Testis (tissue), 2 donors: ENCODE measurements at regions not wholly inside any gene's neighbourhood (a gene's known extent, or its start where the extent isn't known, plus 50 kb on each side); places are given as distances from the start of the nearest gene placed in this dataset.

ENCODE experiments used
- DNase-seq: peaks from one replicate; pipeline ENCODE4 v3.0.0-alpha.2; 2019
- H3K27ac ChIP-seq, 2 donors: fragments of 200-600 bp; sonication (generic); one replicate each; pipeline ENCODE4 v1.5.1; 2019
- H3K27me3 ChIP-seq: fragments of 200-600 bp; sonication (generic); one replicate; pipeline ENCODE4 v1.5.1; 2019
- H3K36me3 ChIP-seq: fragments of 200-600 bp; sonication (generic); one replicate; pipeline ENCODE4 v1.5.1; 2017; ENCODE audit warnings: low read depth; ENCODE audit errors: missing control alignments
- H3K4me1 ChIP-seq: fragments of 200-600 bp; sonication (generic); one replicate; pipeline ENCODE4 v1.5.1; 2019
- H3K4me3 ChIP-seq, 2 donors: fragments of 200-600 bp; sonication (generic); one replicate each; pipeline ENCODE4 v1.5.1; 2017 to 2019
- H3K9me3 ChIP-seq: fragments of 200-600 bp; sonication (generic); one replicate; pipeline ENCODE4 v1.5.1; 2017
- POLR2A ChIP-seq: fragments of 450-650 bp; IDR thresholded peaks from one replicate; pipeline ENCODE4 v1.6.1; 2017; ENCODE audit warnings: antibody characterized with exemption, mild to moderate bottlenecking, moderate library complexity
- WGBS, 2 donors: methylation state at CpG; one replicate each; pipeline ENCODE4 v1.1.5; 2018; 5-methylcytosine and 5-hydroxymethylcytosine counted together
- intact Hi-C: fragments of 100-400 bp; cut with DNase I; formaldehyde crosslinking; loops from one replicate; pipeline ENCODE4 v1.15.1; 2023; ENCODE audit warnings: low total_unique reads
- TF ChIP-seq, protein P1 (sequence below), 3 experiments: fragments of 450-650 bp in 2 of 3; fragments of 200-600 bp in 1 of 3; sonication (generic) in 1 of 3; IDR thresholded peaks; one replicate each; pipeline ENCODE4 v1.5.1; 2016 to 2019; ENCODE audit warnings: antibody characterized with exemption in 3 of 3, mild to moderate bottlenecking in 2 of 3, moderate library complexity in 1 of 3

DNA sequence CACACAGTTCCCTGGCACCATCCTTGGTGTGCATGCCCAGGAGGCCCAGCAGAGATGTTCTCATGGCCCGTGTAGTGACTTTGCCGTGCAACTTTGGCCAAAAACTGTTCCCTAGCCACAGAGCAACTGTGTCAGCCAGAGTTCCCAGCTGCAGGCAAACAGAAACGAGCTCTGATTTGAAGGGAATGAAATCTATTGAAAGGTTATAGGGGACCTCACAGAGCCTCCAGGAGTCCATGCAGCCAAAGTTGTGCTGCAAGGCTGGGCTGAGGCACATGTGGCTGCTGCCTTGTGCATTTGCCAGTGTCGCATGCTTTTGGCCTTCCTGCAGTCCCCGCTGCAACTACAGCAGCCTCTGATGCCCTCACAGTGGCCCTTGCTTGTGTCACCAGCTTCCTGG is 70.5 kb downstream of the PLXNA1 start:
- H3K27me3 ChIP-seq, result no peaks in the 10 kb centered on the region
- 79 to 81% methylated on average over 5 of the region's 5 CpGs for whole genome bisulfite sequencing, 2 donors
- intact Hi-C loops, result no loop called here
- no peaks in the 10 kb centered on the region for H3K9me3 ChIP-seq
- DNase-seq, result no peak
- no peak for TF ChIP-seq POLR2A
- TF ChIP-seq, protein P1, sequence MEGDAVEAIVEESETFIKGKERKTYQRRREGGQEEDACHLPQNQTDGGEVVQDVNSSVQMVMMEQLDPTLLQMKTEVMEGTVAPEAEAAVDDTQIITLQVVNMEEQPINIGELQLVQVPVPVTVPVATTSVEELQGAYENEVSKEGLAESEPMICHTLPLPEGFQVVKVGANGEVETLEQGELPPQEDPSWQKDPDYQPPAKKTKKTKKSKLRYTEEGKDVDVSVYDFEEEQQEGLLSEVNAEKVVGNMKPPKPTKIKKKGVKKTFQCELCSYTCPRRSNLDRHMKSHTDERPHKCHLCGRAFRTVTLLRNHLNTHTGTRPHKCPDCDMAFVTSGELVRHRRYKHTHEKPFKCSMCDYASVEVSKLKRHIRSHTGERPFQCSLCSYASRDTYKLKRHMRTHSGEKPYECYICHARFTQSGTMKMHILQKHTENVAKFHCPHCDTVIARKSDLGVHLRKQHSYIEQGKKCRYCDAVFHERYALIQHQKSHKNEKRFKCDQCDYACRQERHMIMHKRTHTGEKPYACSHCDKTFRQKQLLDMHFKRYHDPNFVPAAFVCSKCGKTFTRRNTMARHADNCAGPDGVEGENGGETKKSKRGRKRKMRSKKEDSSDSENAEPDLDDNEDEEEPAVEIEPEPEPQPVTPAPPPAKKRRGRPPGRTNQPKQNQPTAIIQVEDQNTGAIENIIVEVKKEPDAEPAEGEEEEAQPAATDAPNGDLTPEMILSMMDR (IDR thresholded peaks at IDR 0.05), result no peak
- no peaks in the 10 kb centered on the region for H3K36me3 ChIP-seq
- peaks cover 9% of the 10 kb centered on the region for H3K4me1 ChIP-seq
- H3K4me3 ChIP-seq, result no peak overlapping the region
- no peak overlapping the region for H3K27ac ChIP-seq

DNA sequence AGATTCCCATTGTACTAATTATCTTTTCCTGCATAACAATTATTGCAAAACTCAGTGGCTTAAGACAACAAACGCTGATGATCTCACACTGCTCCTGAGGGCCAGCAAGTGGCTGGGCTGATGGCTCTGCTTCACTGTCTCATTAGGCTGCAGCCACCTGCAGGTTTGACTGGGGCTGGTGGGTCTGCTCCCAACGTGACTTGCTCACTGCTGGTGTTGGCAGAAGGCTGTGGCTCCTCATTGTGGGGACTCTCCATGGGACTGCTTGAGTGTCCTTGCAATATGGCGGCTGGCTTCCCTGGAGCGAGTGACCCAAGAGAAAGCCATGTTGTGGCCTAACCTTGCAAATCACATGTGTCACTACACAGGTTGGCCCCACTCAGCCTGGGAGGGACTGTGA is 71.1 kb downstream of the PLXNA1 start:
- no peaks in the 10 kb centered on the region for H3K9me3 ChIP-seq

DNA sequence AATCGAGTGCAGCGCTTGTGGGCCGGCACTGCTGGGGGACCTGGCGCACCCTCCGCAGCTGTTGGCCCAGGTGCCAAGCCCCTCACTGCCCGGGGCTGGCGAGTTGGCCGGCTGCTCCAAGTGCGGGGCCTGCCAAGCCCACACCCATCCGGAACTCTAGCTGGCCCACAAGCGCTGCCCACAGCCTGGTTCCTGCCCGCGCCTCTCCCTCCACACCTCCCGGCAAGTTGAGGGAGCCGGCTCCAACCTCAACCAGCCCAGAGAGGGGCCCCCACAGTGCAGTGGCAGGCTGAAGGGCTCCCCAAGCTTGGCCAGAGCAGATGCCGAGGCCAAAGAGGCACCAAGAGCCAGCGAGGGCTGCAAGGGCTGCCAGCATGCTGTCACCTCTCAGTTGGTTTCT is 73.4 kb downstream of the PLXNA1 start:
- no peak for TF ChIP-seq POLR2A
- TF ChIP-seq, protein P1 (IDR thresholded peaks at IDR 0.05), result no peak
- intact Hi-C loops, result no loop called here
- Histone ChIP-seq H3K4me3 (no peak overlapping the region), H3K9me3 (no peaks in the 10 kb centered on the region), H3K4me1 (peaks cover 9% of the 10 kb centered on the region), H3K36me3 (no peaks in the 10 kb centered on the region), H3K27me3 (no peaks in the 10 kb centered on the region), H3K27ac (no peak overlapping the region)
- DNase-seq, result no peak
- WGBS, 2 donors, result 89 to 90% methylated on average over 2 to 14 of the region's 17 CpGs

More for the DNA sequence above, 71.1 kb downstream of the PLXNA1 start:
- TF ChIP-seq, protein P1 (IDR thresholded peaks at IDR 0.05), result no peak
- no peak for TF ChIP-seq POLR2A
- no peak for DNase-seq
- Histone ChIP-seq H3K27ac (no peak overlapping the region), H3K4me3 (no peak overlapping the region), H3K4me1 (peaks cover 9% of the 10 kb centered on the region), H3K27me3 (no peaks in the 10 kb centered on the region), H3K36me3 (no peaks in the 10 kb centered on the region)
- intact Hi-C loops, result no loop called here
- WGBS, 2 donors, result 91 to 94% methylated on average over 4 of the region's 4 CpGs

DNA sequence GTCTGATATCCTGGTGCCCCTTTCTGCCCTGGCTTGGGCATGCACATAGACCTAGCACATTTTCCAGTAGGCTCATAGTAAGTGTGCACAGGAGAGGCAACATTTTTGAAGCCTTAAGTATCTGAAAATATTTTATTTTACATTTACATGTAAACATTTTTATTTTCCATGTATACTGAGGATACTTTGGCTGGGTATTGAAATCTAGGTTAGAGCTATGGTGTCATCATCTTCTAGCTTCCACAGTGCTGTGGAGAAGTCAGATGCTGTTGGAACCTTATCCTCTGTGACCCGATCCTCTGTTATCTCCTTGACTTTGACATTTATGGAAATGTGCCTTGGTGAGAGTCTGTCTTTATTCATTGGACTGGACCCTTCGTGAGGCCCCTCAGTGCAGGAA is 74.1 kb downstream of the PLXNA1 start:
- no peak for TF ChIP-seq POLR2A
- TF ChIP-seq, protein P1 (IDR thresholded peaks at IDR 0.05), result no peak
- 90 to 93% methylated on average over 2 of the region's 2 CpGs for WGBS, 2 donors
- H3K4me1 ChIP-seq, result peaks cover 5% of the 10 kb centered on the region
- H3K9me3 ChIP-seq, result no peaks in the 10 kb centered on the region
- H3K4me3 ChIP-seq, result no peak overlapping the region
- H3K27me3 ChIP-seq, result no peaks in the 10 kb centered on the region
- no peak overlapping the region for H3K27ac ChIP-seq
- no peaks in the 10 kb centered on the region for H3K36me3 ChIP-seq
- intact Hi-C loops, result no loop called here
- DNase-seq, result no peak

DNA sequence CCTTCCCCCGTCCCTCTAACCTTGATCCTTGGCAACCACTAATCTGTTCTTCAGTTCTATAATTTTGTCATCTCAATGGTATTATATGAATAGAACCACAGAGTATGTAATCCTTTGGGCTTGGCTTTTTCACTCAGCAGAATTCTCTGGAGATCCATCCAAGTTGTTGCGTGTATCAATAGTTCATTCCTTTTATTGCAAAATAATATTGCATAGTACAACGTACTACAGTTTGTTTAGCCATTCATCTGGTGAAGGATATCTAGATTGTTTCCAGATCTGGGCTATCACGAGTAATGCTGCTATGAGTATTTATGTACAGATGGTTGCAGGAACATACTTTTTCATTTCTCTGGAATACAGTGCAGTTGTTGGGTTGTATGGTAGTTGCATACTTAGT is 76.2 kb downstream of the PLXNA1 start:
- no peaks in the 10 kb centered on the region for H3K27me3 ChIP-seq
- H3K27ac ChIP-seq, result no peak overlapping the region
- intact Hi-C loops, result no loop called here
- H3K4me3 ChIP-seq, result no peak overlapping the region
- no peak for TF ChIP-seq POLR2A
- TF ChIP-seq, protein P1 (IDR thresholded peaks at IDR 0.05), result no peak
- 78 to 83% methylated on average over 4 of the region's 4 CpGs for WGBS, 2 donors
- no peak for DNase-seq
- no peaks in the 10 kb centered on the region for H3K4me1 ChIP-seq
- no peaks in the 10 kb centered on the region for H3K9me3 ChIP-seq
- no peaks in the 10 kb centered on the region for H3K36me3 ChIP-seq
